Naive B cell (primary cell): ENCODE measurements at regions not wholly inside any gene's neighbourhood (a gene's known extent, or its start where the extent isn't known, plus 50 kb on each side); places are given as distances from the start of the nearest gene placed in this dataset.

Source experiments
- ATAC-seq, 2 donors: fragments of 150-1000 bp; cut with Tn5 transposase; 2 replicates each; pipeline ENCODE4 v1.10.0; 2021; ENCODE audit warnings: low read depth in 2 of 2, mild to moderate bottlenecking in 2 of 2, moderate library complexity in 2 of 2
- DNase-seq: peaks from one replicate; pipeline ENCODE4 v3.0.0; 2022
- H3K27ac Mint-ChIP-seq, 6 donors: one replicate each; pipeline ENCODE4 v1.8.0; 2020 to 2022; ENCODE audit warnings: mild to moderate bottlenecking in 6 of 6, mixed read lengths in 6 of 6, moderate library complexity in 5 of 6, inconsistent platforms in 2 of 6
- H3K27me3 Mint-ChIP-seq, 3 donors: one replicate each; pipeline ENCODE4 v1.8.0; 2021 to 2022; ENCODE audit warnings: mixed read lengths in 3 of 3, mild to moderate bottlenecking in 1 of 3
- H3K36me3 Mint-ChIP-seq, 2 donors: one replicate each; pipeline ENCODE4 v1.8.0; 2020 to 2022; ENCODE audit warnings: mixed read lengths in 2 of 2, inconsistent platforms in 1 of 2, mild to moderate bottlenecking in 1 of 2
- H3K4me1 Mint-ChIP-seq, 3 donors: one replicate each; pipeline ENCODE4 v1.8.0; 2020 to 2022; ENCODE audit warnings: mixed read lengths in 3 of 3, inconsistent platforms in 1 of 3, mild to moderate bottlenecking in 1 of 3, moderate library complexity in 1 of 3
- H3K4me3 Mint-ChIP-seq, 8 donors: one replicate each; pipeline ENCODE4 v1.8.0; 2020 to 2022; ENCODE audit warnings: mild to moderate bottlenecking in 8 of 8, mixed read lengths in 8 of 8, moderate library complexity in 8 of 8, inconsistent platforms in 2 of 8
- H3K9me3 Mint-ChIP-seq, 7 donors: one replicate each; pipeline ENCODE4 v1.8.0; 2020 to 2022; ENCODE audit warnings: mixed read lengths in 7 of 7, mild to moderate bottlenecking in 5 of 7, inconsistent platforms in 2 of 7, moderate library complexity in 1 of 7

DNA sequence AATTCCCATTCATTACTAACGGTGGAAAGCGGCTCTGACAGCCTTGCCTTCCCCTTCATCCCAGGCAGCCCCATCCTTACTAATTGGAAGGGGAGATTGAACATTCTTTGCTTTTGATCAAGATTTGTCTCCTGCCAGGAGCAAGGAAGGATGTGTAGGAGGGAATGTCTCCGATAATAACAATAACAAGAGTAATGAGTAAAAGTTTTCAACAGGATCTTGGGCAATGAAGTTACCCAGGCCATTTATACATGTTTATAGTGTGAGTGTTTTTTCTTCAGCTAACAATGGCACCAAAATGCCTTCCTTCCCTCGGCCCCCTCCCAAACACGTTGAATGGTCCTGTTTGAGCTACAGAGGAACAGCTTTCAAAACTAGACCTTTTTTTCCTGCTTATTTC lies 83.8 kb downstream of the GATA6 start:
- Mint-ChIP-seq H3K36me3 (no peaks in the 10 kb centered on the region), H3K9me3 (peaks cover 0 to 27% (median 4%) of the 10 kb centered on the region in 7 donors), H3K27ac (no peak overlapping the region), H3K4me1 (no peaks in the 10 kb centered on the region), H3K27me3 (peaks cover 5 to 27% (median 9%) of the 10 kb centered on the region in 3 donors), H3K4me3 (no peak overlapping the region)
- DNase-seq (no peak), ATAC-seq (no peak)
